ENCODE measurements at regions not wholly inside any gene's neighbourhood (a gene's known extent, or its start where the extent isn't known, plus 50 kb on each side); places are given as distances from the start of the nearest gene placed in this dataset.

- H3K9me3 Mint-ChIP-seq (ENCODE audit: unreplicated experiment): no peaks in the 10 kb centered on the region
- DNase-seq (ENCODE audit: low spot score): no peak
- no peaks in the 10 kb centered on the region for H3K27me3 Mint-ChIP-seq (ENCODE audit: unreplicated experiment)
- H3K36me3 Mint-ChIP-seq (ENCODE audit: low read depth, unreplicated experiment): no peaks in the 10 kb centered on the region
- TF ChIP-seq CTCF (IDR thresholded peaks at IDR 0.05; ENCODE audit: unreplicated experiment): no peak
- H3K4me3 Mint-ChIP-seq (ENCODE audit: unreplicated experiment): no peak overlapping the region
- H3K4me1 Mint-ChIP-seq (ENCODE audit: unreplicated experiment): no peaks in the 10 kb centered on the region
- no peak overlapping the region for H3K27ac Mint-ChIP-seq (ENCODE audit: unreplicated experiment)
These were observed 181.9 kb upstream of the MSX2 start for GRCh38 chr5:174542471-174542870.

DNA sequence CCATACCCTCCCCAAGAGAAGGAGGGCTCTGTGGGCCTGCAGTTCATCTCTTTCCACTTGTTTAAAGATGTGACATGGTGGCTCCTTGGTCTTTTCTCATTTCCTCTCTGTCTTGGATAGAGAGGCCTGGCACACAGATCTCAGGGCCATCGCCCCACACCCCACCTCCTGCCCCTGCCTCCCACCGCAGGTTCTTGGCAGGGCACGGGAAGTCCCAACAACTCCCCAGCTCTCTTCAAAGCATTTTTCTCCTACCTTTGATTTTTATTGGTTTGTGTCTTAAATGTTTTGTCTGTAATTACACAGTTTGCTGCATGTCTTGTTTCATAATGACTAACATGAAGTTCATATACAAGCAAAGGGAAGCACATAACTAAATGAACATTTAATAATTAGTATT lies 178.5 kb upstream of the MSX2 start:
- H3K4me3 Mint-ChIP-seq (ENCODE audit: unreplicated experiment): no peak overlapping the region
- TF ChIP-seq CTCF (IDR thresholded peaks at IDR 0.05; ENCODE audit: unreplicated experiment): no peak
- no peak overlapping the region for H3K27ac Mint-ChIP-seq (ENCODE audit: unreplicated experiment)
- no peaks in the 10 kb centered on the region for H3K9me3 Mint-ChIP-seq (ENCODE audit: unreplicated experiment)
- H3K4me1 Mint-ChIP-seq (ENCODE audit: unreplicated experiment): no peaks in the 10 kb centered on the region
- no peaks in the 10 kb centered on the region for H3K27me3 Mint-ChIP-seq (ENCODE audit: unreplicated experiment)
- no peaks in the 10 kb centered on the region for H3K36me3 Mint-ChIP-seq (ENCODE audit: low read depth, unreplicated experiment)
- DNase-seq (ENCODE audit: low spot score): no peak

- no peak for TF ChIP-seq CTCF (IDR thresholded peaks at IDR 0.05; ENCODE audit: unreplicated experiment)
- DNase-seq (ENCODE audit: low spot score): no peak
- Mint-ChIP-seq H3K36me3 (ENCODE audit: low read depth, unreplicated experiment) (no peaks in the 10 kb centered on the region), H3K27me3 (ENCODE audit: unreplicated experiment) (no peaks in the 10 kb centered on the region), H3K27ac (ENCODE audit: unreplicated experiment) (no peak overlapping the region), H3K4me3 (ENCODE audit: unreplicated experiment) (no peak overlapping the region), H3K9me3 (ENCODE audit: unreplicated experiment) (no peaks in the 10 kb centered on the region), H3K4me1 (ENCODE audit: unreplicated experiment) (peaks cover under 1% of the 10 kb centered on the region)
These were observed 176.6 kb upstream of the MSX2 start for GRCh38 chr5:174547814-174548213.

DNA sequence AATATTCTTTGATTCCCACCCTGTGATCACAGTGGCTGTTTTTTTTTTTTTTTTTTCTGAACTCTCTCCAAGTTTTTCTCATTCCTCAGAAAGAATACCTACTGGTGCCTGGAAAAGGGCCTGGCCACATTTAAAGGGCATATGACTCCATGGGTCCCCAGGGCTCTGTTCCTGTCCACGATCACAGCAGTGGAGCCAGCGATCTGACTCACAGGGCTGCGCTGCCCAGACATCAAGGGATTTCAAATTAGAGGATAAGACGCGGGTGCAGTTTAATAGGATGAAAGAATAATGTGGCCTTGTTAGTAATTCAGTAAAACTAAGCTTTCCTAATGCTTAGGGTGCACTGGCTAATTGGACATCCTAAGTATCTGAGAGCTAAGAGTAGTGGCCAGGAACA lies 175.1 kb upstream of the MSX2 start:
- H3K4me1 Mint-ChIP-seq (ENCODE audit: unreplicated experiment): peaks cover 4% of the 10 kb centered on the region
- no peak overlapping the region for H3K27ac Mint-ChIP-seq (ENCODE audit: unreplicated experiment)
- no peak for TF ChIP-seq CTCF (IDR thresholded peaks at IDR 0.05; ENCODE audit: unreplicated experiment)
- H3K27me3 Mint-ChIP-seq (ENCODE audit: unreplicated experiment): no peaks in the 10 kb centered on the region
- no peaks in the 10 kb centered on the region for H3K36me3 Mint-ChIP-seq (ENCODE audit: low read depth, unreplicated experiment)
- no peak overlapping the region for H3K4me3 Mint-ChIP-seq (ENCODE audit: unreplicated experiment)
- no peaks in the 10 kb centered on the region for H3K9me3 Mint-ChIP-seq (ENCODE audit: unreplicated experiment)
- no peak for DNase-seq (ENCODE audit: low spot score)

GRCh38 chr5:174550026-174550425 lies 174.4 kb upstream of the MSX2 start:
- TF ChIP-seq CTCF (IDR thresholded peaks at IDR 0.05; ENCODE audit: unreplicated experiment): no peak
- Mint-ChIP-seq H3K4me3 (ENCODE audit: unreplicated experiment) (no peak overlapping the region), H3K27ac (ENCODE audit: unreplicated experiment) (no peak overlapping the region), H3K36me3 (ENCODE audit: low read depth, unreplicated experiment) (no peaks in the 10 kb centered on the region), H3K9me3 (ENCODE audit: unreplicated experiment) (no peaks in the 10 kb centered on the region), H3K27me3 (ENCODE audit: unreplicated experiment) (no peaks in the 10 kb centered on the region), H3K4me1 (ENCODE audit: unreplicated experiment) (peaks cover 4% of the 10 kb centered on the region)
- no peak for DNase-seq (ENCODE audit: low spot score)
